GM12892 (cell line): ENCODE measurements at regions not wholly inside any gene's neighbourhood (a gene's known extent, or its start where the extent isn't known, plus 50 kb on each side); places are given as distances from the start of the nearest gene placed in this dataset.
"Not testable (repeated sequence)": the region's sequence is repeated elsewhere in the genome, so short reads cannot be mapped to it uniquely, and the experiment has no call there.

Source experiments
- POLR2A ChIP-seq: IDR thresholded peaks from 2 replicates; pipeline ENCODE4 v1.6.1; 2011; ENCODE audit warnings: low read depth, low read length, control low read depth
- POLR2AphosphoS5 ChIP-seq: IDR thresholded peaks from 2 replicates; pipeline ENCODE4 v1.6.1; 2011; ENCODE audit warnings: low read depth, low read length, control low read depth
- TAF1 ChIP-seq: IDR thresholded peaks from 2 replicates; pipeline ENCODE4 v1.6.1; 2011; ENCODE audit warnings: low read depth, mild to moderate bottlenecking, control low read depth, low read length, borderline replicate concordance

DNA sequence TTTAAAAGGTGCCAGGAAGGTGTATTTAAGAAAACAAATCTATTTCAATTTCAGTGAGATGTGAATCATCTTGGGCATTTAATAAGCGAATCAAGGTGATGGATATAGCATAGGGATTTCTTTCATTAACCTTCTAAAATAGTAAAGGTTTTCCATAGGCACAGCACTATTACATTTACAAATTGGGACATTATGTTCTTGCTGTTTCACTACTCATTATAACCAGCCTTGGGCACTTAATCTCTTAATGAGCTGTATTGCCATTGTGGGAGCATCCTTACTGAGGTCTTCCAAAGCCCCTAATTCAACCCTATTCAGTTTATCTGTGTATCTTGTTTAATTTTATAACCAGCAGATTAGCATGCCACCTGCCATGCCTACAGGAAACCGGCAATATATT lies 1305.5 kb downstream of the CDH12 start:
- not testable (repeated sequence) for TF ChIP-seq POLR2AphosphoS5, POLR2A, TAF1
